Fibroblast of the conjunctiva (primary cell): ENCODE measurements at regions not wholly inside any gene's neighbourhood (a gene's known extent, or its start where the extent isn't known, plus 50 kb on each side); places are given as distances from the start of the nearest gene placed in this dataset.

Experiments used
- DNase-seq: peaks from one replicate; pipeline ENCODE4 v3.0.0-alpha.2; 2010; ENCODE audit warnings: low read depth

GRCh38 chr7:1359681-1360485 lies 99.4 kb downstream of the MICALL2 start:
- DNase-seq: no peak

GRCh38 chr7:1360521-1360971 lies 98.7 kb downstream of the MICALL2 start:
- DNase-seq: no peak

GRCh38 chr7:1361016-1361755 lies 98.1 kb downstream of the MICALL2 start:
- no peak for DNase-seq

- no peak for DNase-seq
These were observed 97.5 kb downstream of the MICALL2 start for GRCh38 chr7:1361756-1362125.

- no peak for DNase-seq
These were observed 97.0 kb downstream of the MICALL2 start for GRCh38 chr7:1362301-1362700.

GRCh38 chr7:1364068-1364905 lies 95.0 kb downstream of the MICALL2 start:
- no peak for DNase-seq

- DNase-seq: no peak
These were observed 94.2 kb downstream of the MICALL2 start for GRCh38 chr7:1364906-1365570.

GRCh38 chr7:1365846-1366245 lies 93.4 kb downstream of the MICALL2 start:
- no peak for DNase-seq

- no peak for DNase-seq
These were observed 92.4 kb downstream of the MICALL2 start for GRCh38 chr7:1366801-1367405.

- no peak for DNase-seq
These were observed 91.6 kb downstream of the MICALL2 start for GRCh38 chr7:1367501-1368183.

- no peak for DNase-seq
These were observed 91.0 kb downstream of the MICALL2 start for GRCh38 chr7:1368184-1368681.

- no peak for DNase-seq
These were observed 90.3 kb downstream of the MICALL2 start for GRCh38 chr7:1368682-1369571.

GRCh38 chr7:1369916-1370657 lies 89.2 kb downstream of the MICALL2 start:
- DNase-seq: no peak

GRCh38 chr7:1370738-1371137 lies 88.5 kb downstream of the MICALL2 start:
- no peak for DNase-seq

- DNase-seq: no peak
These were observed 87.2 kb downstream of the MICALL2 start for GRCh38 chr7:1372063-1372462.

GRCh38 chr7:1372671-1373379 lies 86.4 kb downstream of the MICALL2 start:
- no peak for DNase-seq

- no peak for DNase-seq
These were observed 82.0 kb downstream of the MICALL2 start for GRCh38 chr7:1377111-1377909.
